H9 (cell line): ENCODE measurements at regions not wholly inside any gene's neighbourhood (a gene's known extent, or its start where the extent isn't known, plus 50 kb on each side); places are given as distances from the start of the nearest gene placed in this dataset.

Experiments
- DNase-seq: peaks from one replicate; pipeline ENCODE4 v3.0.0-alpha.2; 2017
- H2AFZ ChIP-seq: one replicate; pipeline ENCODE4 v1.6.1; 2013; ENCODE audit warnings: mild to moderate bottlenecking, low read length, control low read depth, moderate library complexity
- H2AK5ac ChIP-seq: 2 replicates; pipeline ENCODE4 v1.6.1; 2013; ENCODE audit warnings: low read length, control low read depth, mixed read lengths; ENCODE audit not compliant: insufficient read length
- H2BK120ac ChIP-seq: one replicate; pipeline ENCODE4 v1.6.1; 2013; ENCODE audit warnings: low read depth, mild to moderate bottlenecking, low read length, control low read depth, inconsistent platforms; ENCODE audit not compliant: poor library complexity, severe bottlenecking
- H2BK12ac ChIP-seq: 2 replicates; pipeline ENCODE4 v1.6.1; 2013; ENCODE audit warnings: low read length, control low read depth, mixed read lengths, low read depth; ENCODE audit not compliant: insufficient read length
- H2BK15ac ChIP-seq: 2 replicates; pipeline ENCODE4 v1.6.1; 2013; ENCODE audit warnings: low read depth, low read length, control low read depth
- H2BK20ac ChIP-seq: one replicate; pipeline ENCODE4 v1.6.1; 2013; ENCODE audit warnings: low read depth, mild to moderate bottlenecking, low read length, control low read depth, inconsistent platforms; ENCODE audit not compliant: poor library complexity, severe bottlenecking
- H2BK5ac ChIP-seq: 2 replicates; pipeline ENCODE4 v1.6.1; 2013; ENCODE audit warnings: low read length, control low read depth, mixed read lengths; ENCODE audit not compliant: insufficient read length
- H3K14ac ChIP-seq: 2 replicates; pipeline ENCODE4 v1.6.1; 2013; ENCODE audit warnings: low read length, control low read depth; ENCODE audit not compliant: insufficient read depth
- H3K18ac ChIP-seq: 2 replicates; pipeline ENCODE4 v1.6.1; 2013; ENCODE audit warnings: low read depth, mild to moderate bottlenecking, mixed read lengths, low read length, control low read depth; ENCODE audit not compliant: insufficient read length
- H3K23ac ChIP-seq: 2 replicates; pipeline ENCODE4 v1.6.1; 2013; ENCODE audit warnings: low read length, control low read depth, mixed read lengths, low read depth; ENCODE audit not compliant: insufficient read length
- H3K23me2 ChIP-seq: 2 replicates; pipeline ENCODE4 v1.6.1; 2013; ENCODE audit warnings: low read depth, mild to moderate bottlenecking, mixed read lengths, low read length, control low read depth; ENCODE audit not compliant: insufficient read length, poor library complexity, severe bottlenecking
- H3K27ac ChIP-seq: 2 replicates; pipeline ENCODE4 v1.5.1; 2013; ENCODE audit warnings: low read length, control low read depth, mixed read lengths, low read depth; ENCODE audit not compliant: insufficient read length
- H3K27me3 ChIP-seq: 2 replicates; pipeline ENCODE4 v1.6.1; 2013; ENCODE audit warnings: low read length, control low read depth, inconsistent platforms; ENCODE audit not compliant: insufficient read depth
- H3K4ac ChIP-seq: 2 replicates; pipeline ENCODE4 v1.6.1; 2013; ENCODE audit warnings: low read depth, mild to moderate bottlenecking, control low read depth, inconsistent platforms, low read length, moderate library complexity
- H3K4me1 ChIP-seq: 2 replicates; pipeline ENCODE4 v1.6.1; 2013; ENCODE audit warnings: low read length, control low read depth, inconsistent platforms; ENCODE audit not compliant: insufficient read depth
- H3K4me2 ChIP-seq: 2 replicates; pipeline ENCODE4 v1.6.1; 2013; ENCODE audit warnings: low read length, control low read depth, mixed read lengths; ENCODE audit not compliant: insufficient read length, insufficient read depth
- H3K56ac ChIP-seq: 2 replicates; pipeline ENCODE4 v1.6.1; 2013; ENCODE audit warnings: low read depth, mild to moderate bottlenecking, mixed read lengths, low read length, control low read depth; ENCODE audit not compliant: insufficient read length
- H3K79me1 ChIP-seq: 2 replicates; pipeline ENCODE4 v1.6.1; 2013; ENCODE audit warnings: low read depth, mild to moderate bottlenecking, moderate library complexity, low read length, control low read depth, inconsistent platforms; ENCODE audit not compliant: insufficient read depth, poor library complexity, severe bottlenecking
- H3K79me2 ChIP-seq: 2 replicates; pipeline ENCODE4 v1.6.1; 2013; ENCODE audit warnings: low read length, control low read depth, inconsistent platforms; ENCODE audit not compliant: insufficient read depth
- H3K9ac ChIP-seq: 2 replicates; pipeline ENCODE4 v1.6.1; 2013; ENCODE audit warnings: low read length, control low read depth, mixed read lengths; ENCODE audit not compliant: insufficient read length; ENCODE audit errors: extremely low read depth
- H3K9me3 ChIP-seq: one replicate; pipeline ENCODE4 v1.6.1; 2013; ENCODE audit warnings: low read depth, low read length, inconsistent platforms; ENCODE audit not compliant: control insufficient read depth
- H3T11ph ChIP-seq: one replicate; pipeline ENCODE4 v1.6.1; 2013; ENCODE audit warnings: mild to moderate bottlenecking, low read length, control low read depth, inconsistent platforms
- H4K20me1 ChIP-seq: one replicate; pipeline ENCODE4 v1.6.1; 2013; ENCODE audit not compliant: control insufficient read depth, insufficient read length, insufficient read depth
- H4K5ac ChIP-seq: 2 replicates; pipeline ENCODE4 v1.6.1; 2013; ENCODE audit warnings: low read depth, mild to moderate bottlenecking, mixed read lengths, low read length, control low read depth; ENCODE audit not compliant: insufficient read length
- H4K8ac ChIP-seq: replicated peaks from 2 replicates; pipeline ENCODE4 v1.6.1; 2013; ENCODE audit warnings: low read length, control low read depth, mixed read lengths, low read depth; ENCODE audit not compliant: insufficient read length
- H4K91ac ChIP-seq: 2 replicates; pipeline ENCODE4 v1.6.1; 2013; ENCODE audit warnings: low read depth, mild to moderate bottlenecking, moderate library complexity, mixed read lengths, low read length, control low read depth; ENCODE audit not compliant: insufficient read length
- H3K27ac Mint-ChIP-seq, 3 experiments: 2 replicates in 2 of 3; 3 replicates in 1 of 3; pipeline ENCODE4 v1.8.0; 2020 to 2021; ENCODE audit warnings: mixed read lengths in 3 of 3, mild to moderate bottlenecking in 1 of 3, moderate library complexity in 1 of 3
- H3K27me3 Mint-ChIP-seq: 2 replicates; pipeline ENCODE4 v1.8.0; 2021; ENCODE audit warnings: low read depth, mild to moderate bottlenecking, moderate library complexity, mixed read lengths
- H3K36me3 Mint-ChIP-seq, 3 experiments: 2 replicates in 2 of 3; 3 replicates in 1 of 3; pipeline ENCODE4 v1.8.0; 2020 to 2021; ENCODE audit warnings: low read depth in 3 of 3, mixed read lengths in 3 of 3; ENCODE audit not compliant: insufficient read depth in 1 of 3
- H3K4me1 Mint-ChIP-seq, 2 experiments: 2 replicates each; pipeline ENCODE4 v1.8.0; 2020; ENCODE audit warnings: mixed read lengths in 2 of 2
- H3K4me3 Mint-ChIP-seq, 2 experiments: 2 replicates in 1 of 2; 3 replicates in 1 of 2; pipeline ENCODE4 v1.8.0; 2020 to 2021; ENCODE audit warnings: mild to moderate bottlenecking in 2 of 2, mixed read lengths in 2 of 2, moderate library complexity in 1 of 2
- H3K9me3 Mint-ChIP-seq, 2 experiments: 2 replicates in 1 of 2; 3 replicates in 1 of 2; pipeline ENCODE4 v1.8.0; 2020; ENCODE audit warnings: mild to moderate bottlenecking in 2 of 2, mixed read lengths in 2 of 2, moderate library complexity in 1 of 2
- TF ChIP-seq, protein P1 (sequence below): fragments of 200-600 bp; sonication (generic); conservative IDR thresholded peaks from 3 replicates; pipeline ENCODE4 v1.8.0; 2021; ENCODE audit warnings: antibody characterized with exemption, mild to moderate bottlenecking

- no peak overlapping the region for H4K5ac ChIP-seq
- TF ChIP-seq, protein P1, sequence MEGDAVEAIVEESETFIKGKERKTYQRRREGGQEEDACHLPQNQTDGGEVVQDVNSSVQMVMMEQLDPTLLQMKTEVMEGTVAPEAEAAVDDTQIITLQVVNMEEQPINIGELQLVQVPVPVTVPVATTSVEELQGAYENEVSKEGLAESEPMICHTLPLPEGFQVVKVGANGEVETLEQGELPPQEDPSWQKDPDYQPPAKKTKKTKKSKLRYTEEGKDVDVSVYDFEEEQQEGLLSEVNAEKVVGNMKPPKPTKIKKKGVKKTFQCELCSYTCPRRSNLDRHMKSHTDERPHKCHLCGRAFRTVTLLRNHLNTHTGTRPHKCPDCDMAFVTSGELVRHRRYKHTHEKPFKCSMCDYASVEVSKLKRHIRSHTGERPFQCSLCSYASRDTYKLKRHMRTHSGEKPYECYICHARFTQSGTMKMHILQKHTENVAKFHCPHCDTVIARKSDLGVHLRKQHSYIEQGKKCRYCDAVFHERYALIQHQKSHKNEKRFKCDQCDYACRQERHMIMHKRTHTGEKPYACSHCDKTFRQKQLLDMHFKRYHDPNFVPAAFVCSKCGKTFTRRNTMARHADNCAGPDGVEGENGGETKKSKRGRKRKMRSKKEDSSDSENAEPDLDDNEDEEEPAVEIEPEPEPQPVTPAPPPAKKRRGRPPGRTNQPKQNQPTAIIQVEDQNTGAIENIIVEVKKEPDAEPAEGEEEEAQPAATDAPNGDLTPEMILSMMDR: no peak
- no peak overlapping the region for H2BK15ac ChIP-seq
- no peaks in the 10 kb centered on the region for H3K27me3 ChIP-seq
- Mint-ChIP-seq H3K27ac (no peak overlapping the region; a peak in 1 of 7 replicates), H3K9me3 (peaks cover 0 to 2% of the 10 kb centered on the region in 2 experiments; a peak in 3 of 5 replicates), H3K4me1 (no peaks in the 10 kb centered on the region), H3K36me3 (no peaks in the 10 kb centered on the region; a peak in 1 of 7 replicates), H3K4me3 (no peak overlapping the region), H3K27me3 (no peaks in the 10 kb centered on the region)
- H2BK12ac ChIP-seq: no peak overlapping the region
- no peak overlapping the region for H4K91ac ChIP-seq
- no peak overlapping the region for H3K18ac ChIP-seq
- no peak overlapping the region for H2BK5ac ChIP-seq
- H3K14ac ChIP-seq: no peak overlapping the region
- no peak overlapping the region for H3K23ac ChIP-seq
- no peak overlapping the region for H3K56ac ChIP-seq
- no peak overlapping the region for H2BK120ac ChIP-seq
- no peaks in the 10 kb centered on the region for H3K4me1 ChIP-seq
- H2AK5ac ChIP-seq: no peak overlapping the region
- no peaks in the 10 kb centered on the region for H3K23me2 ChIP-seq
- DNase-seq: no peak
- no peak overlapping the region for H3K27ac ChIP-seq
- H3K9ac ChIP-seq: no peak overlapping the region
- H3K9me3 ChIP-seq: no peaks in the 10 kb centered on the region
- H4K20me1 ChIP-seq: no peaks in the 10 kb centered on the region
- no peak overlapping the region for H3T11ph ChIP-seq
- H3K79me1 ChIP-seq: no peaks in the 10 kb centered on the region
- H3K4me2 ChIP-seq: no peak overlapping the region
- H2AFZ ChIP-seq: no peak overlapping the region
- H3K79me2 ChIP-seq: no peaks in the 10 kb centered on the region
- no peak overlapping the region for H2BK20ac ChIP-seq
- no peak overlapping the region for H4K8ac ChIP-seq
- H3K4ac ChIP-seq: no peak overlapping the region
Observed at GRCh38 chr5:91712718-91713117, 329.6 kb upstream of the ARRDC3 start.
